ENCODE measurements at regions not wholly inside any gene's neighbourhood (a gene's known extent, or its start where the extent isn't known, plus 50 kb on each side); places are given as distances from the start of the nearest gene placed in this dataset.

- DNase-seq (ENCODE audit: low spot score) (no peak), FAIRE-seq (no peak)
These were observed 549.0 kb downstream of the REEP3 start for GRCh38 chr10:64070241-64070640.

GRCh38 chr10:64071218-64071617 is 550.0 kb downstream of the REEP3 start:
- DNase-seq (ENCODE audit: low spot score) = no peak
- FAIRE-seq = no peak

GRCh38 chr10:64075604-64076003 is 554.4 kb downstream of the REEP3 start:
- FAIRE-seq (no peak), DNase-seq (ENCODE audit: low spot score) (no peak)

GRCh38 chr10:64076322-64076940 is 555.2 kb downstream of the REEP3 start:
- FAIRE-seq (no peak), DNase-seq (ENCODE audit: low spot score) (no peak)

GRCh38 chr10:64079341-64079740 is 558.1 kb downstream of the REEP3 start:
- DNase-seq (ENCODE audit: low spot score) = no peak
- FAIRE-seq = no peak

GRCh38 chr10:64080071-64080470 is 558.9 kb downstream of the REEP3 start:
- DNase-seq (ENCODE audit: low spot score) (no peak), FAIRE-seq (no peak)

- DNase-seq (ENCODE audit: low spot score) (no peak), FAIRE-seq (no peak)
These were observed 560.8 kb downstream of the REEP3 start for GRCh38 chr10:64081947-64082482.

- DNase-seq (ENCODE audit: low spot score) = no peak
- FAIRE-seq = no peak
These were observed 565.0 kb downstream of the REEP3 start for GRCh38 chr10:64086083-64086767.

- FAIRE-seq (no peak), DNase-seq (ENCODE audit: low spot score) (no peak)
These were observed 568.4 kb downstream of the REEP3 start for GRCh38 chr10:64089648-64090047.

- FAIRE-seq = no peak
- DNase-seq (ENCODE audit: low spot score) = no peak
These were observed 569.7 kb downstream of the REEP3 start for GRCh38 chr10:64090865-64091264.

GRCh38 chr10:64091897-64092296 is 570.7 kb downstream of the REEP3 start:
- DNase-seq (ENCODE audit: low spot score) (no peak), FAIRE-seq (no peak)

- no peak for DNase-seq (ENCODE audit: low spot score)
- no peak for FAIRE-seq
These were observed 572.1 kb downstream of the REEP3 start for GRCh38 chr10:64093304-64093703.

- FAIRE-seq = no peak
- DNase-seq (ENCODE audit: low spot score) = no peak
These were observed 572.8 kb downstream of the REEP3 start for GRCh38 chr10:64093946-64094535.

- DNase-seq (ENCODE audit: low spot score) (no peak), FAIRE-seq (no peak)
These were observed 575.7 kb downstream of the REEP3 start for GRCh38 chr10:64096941-64097340.

GRCh38 chr10:64097391-64098122 is 576.4 kb downstream of the REEP3 start:
- no peak for DNase-seq (ENCODE audit: low spot score)
- no peak for FAIRE-seq

GRCh38 chr10:64098994-64099393 is 577.8 kb downstream of the REEP3 start:
- FAIRE-seq = no peak
- no peak for DNase-seq (ENCODE audit: low spot score)

GRCh38 chr10:64101606-64102263 is 580.5 kb downstream of the REEP3 start:
- no peak for DNase-seq (ENCODE audit: low spot score)
- FAIRE-seq = no peak

- FAIRE-seq (no peak), DNase-seq (ENCODE audit: low spot score) (no peak)
These were observed 581.0 kb downstream of the REEP3 start for GRCh38 chr10:64102264-64102633.

GRCh38 chr10:64102916-64103315 is 581.7 kb downstream of the REEP3 start:
- DNase-seq (ENCODE audit: low spot score) (no peak), FAIRE-seq (no peak)

- FAIRE-seq = no peak
These were observed 582.7 kb downstream of the REEP3 start for GRCh38 chr10:64103750-64104470.

More at GRCh38 chr10:64103750-64104470, 582.7 kb downstream of the REEP3 start:
- DNase-seq (ENCODE audit: low spot score) = no peak

All from RCC 7860 (cell line).